Bronchial epithelial cell (primary cell): ENCODE measurements at regions not wholly inside any gene's neighbourhood (a gene's known extent, or its start where the extent isn't known, plus 50 kb on each side); places are given as distances from the start of the nearest gene placed in this dataset.
A peak's percentile ranks its signal among the peaks of the same experiment; 100 is the strongest.

ENCODE experiments used
- DNase-seq: peaks from one replicate; pipeline ENCODE4 v3.0.0-alpha.2; 2010; ENCODE audit warnings: low read depth
- FAIRE-seq: peaks from 2 replicates; lab custom pipeline; 2011; peaks lifted over from hg19 to GRCh38; lab: Jason Lieb, UNC
- H3K27me3 ChIP-seq: 2 replicates; pipeline ENCODE4 v1.5.1; 2011; ENCODE audit warnings: low read length; ENCODE audit not compliant: control insufficient read depth, insufficient read depth
- H3K36me3 ChIP-seq: 2 replicates; pipeline ENCODE4 v1.5.1; 2011; ENCODE audit warnings: low read length; ENCODE audit not compliant: control insufficient read depth, insufficient read depth
- H3K4me3 ChIP-seq: 2 replicates; pipeline ENCODE4 v1.5.1; 2011; ENCODE audit warnings: mild to moderate bottlenecking, low read depth, low read length, control low read depth
- CTCF ChIP-seq: IDR thresholded peaks from 2 replicates; pipeline ENCODE4 v1.5.1; 2011; ENCODE audit warnings: mild to moderate bottlenecking, moderate library complexity, low read length, control low read depth, inconsistent platforms; ENCODE audit not compliant: insufficient read depth, severe bottlenecking

- FAIRE-seq: no peak
- Histone ChIP-seq H3K36me3 (no peaks in the 10 kb centered on the region), H3K4me3 (no peak overlapping the region), H3K27me3 (no peaks in the 10 kb centered on the region)
- DNase-seq: peak; percentile 75
- no peak for TF ChIP-seq CTCF
Observed at GRCh38 chr2:226424971-226425370, 374.6 kb downstream of the IRS1 start.

- no peak for TF ChIP-seq CTCF
- no peaks in the 10 kb centered on the region for H3K27me3 ChIP-seq
- no peaks in the 10 kb centered on the region for H3K36me3 ChIP-seq
- DNase-seq: peak; percentile 47
- H3K4me3 ChIP-seq: no peak overlapping the region
- no peak for FAIRE-seq
Observed at GRCh38 chr2:226423498-226423960, 376.1 kb downstream of the IRS1 start.

- Histone ChIP-seq H3K36me3 (no peaks in the 10 kb centered on the region), H3K4me3 (no peak overlapping the region), H3K27me3 (no peaks in the 10 kb centered on the region)
- DNase-seq: peak; percentile 53
- no peak for TF ChIP-seq CTCF
- no peak for FAIRE-seq
Observed at GRCh38 chr2:226420646-226421045, 379.0 kb downstream of the IRS1 start.

GRCh38 chr2:226418521-226418920, 381.1 kb downstream of the IRS1 start:
- no peak for DNase-seq
- no peak for FAIRE-seq

GRCh38 chr2:226414335-226414734, 385.3 kb downstream of the IRS1 start:
- FAIRE-seq (no peak), DNase-seq (no peak)
- Histone ChIP-seq H3K4me3 (no peak overlapping the region), H3K27me3 (no peaks in the 10 kb centered on the region), H3K36me3 (no peaks in the 10 kb centered on the region)
- TF ChIP-seq CTCF: no peak

More at GRCh38 chr2:226418521-226418920, 381.1 kb downstream of the IRS1 start:
- no peak overlapping the region for H3K4me3 ChIP-seq
- no peaks in the 10 kb centered on the region for H3K27me3 ChIP-seq
- no peaks in the 10 kb centered on the region for H3K36me3 ChIP-seq
- TF ChIP-seq CTCF: no peak

- FAIRE-seq (no peak), DNase-seq (no peak)
- TF ChIP-seq CTCF: no peak
- no peaks in the 10 kb centered on the region for H3K27me3 ChIP-seq
- no peaks in the 10 kb centered on the region for H3K36me3 ChIP-seq
- no peak overlapping the region for H3K4me3 ChIP-seq
Observed at GRCh38 chr2:226413498-226414130, 386.0 kb downstream of the IRS1 start.
